H1 (cell line): ENCODE measurements at regions not wholly inside any gene's neighbourhood (a gene's known extent, or its start where the extent isn't known, plus 50 kb on each side); places are given as distances from the start of the nearest gene placed in this dataset.

Experiments
- CHD2 ChIP-seq: IDR thresholded peaks from 2 replicates; pipeline ENCODE4 v1.6.1; 2012; ENCODE audit warnings: low read length, improper control_type of control experiment
- EP300 ChIP-seq, 2 experiments: IDR thresholded peaks; 1 replicate in 1 of 2; 2 replicates in 1 of 2; pipeline ENCODE4 v1.6.1; 2011 to 2012; ENCODE audit warnings: low read depth in 2 of 2, low read length in 2 of 2, mild to moderate bottlenecking in 2 of 2, borderline replicate concordance in 1 of 2, inconsistent platforms in 1 of 2, moderate library complexity in 1 of 2
- MAFK ChIP-seq: IDR thresholded peaks from 2 replicates; pipeline ENCODE4 v1.6.1; 2012; ENCODE audit warnings: low read depth, mild to moderate bottlenecking, improper control_type of control experiment, low read length
- POLR2AphosphoS5 ChIP-seq: IDR thresholded peaks from 2 replicates; pipeline ENCODE4 v1.6.1; 2011; ENCODE audit warnings: low read depth, low read length
- SAP30 ChIP-seq: fragments of 300-600 bp; sonication (generic); IDR thresholded peaks from 2 replicates; pipeline ENCODE4 v1.7.1; 2012; ENCODE audit warnings: low read length, moderate library complexity, mild to moderate bottlenecking, inconsistent platforms; ENCODE audit not compliant: insufficient read depth, insufficient replicate concordance
- TEAD4 ChIP-seq: IDR thresholded peaks from 2 replicates; pipeline ENCODE4 v1.6.1; 2012; ENCODE audit warnings: low read depth, low read length, inconsistent platforms, mixed read lengths
- TF ChIP-seq, protein P1 (sequence below): fragments of 300-600 bp; sonication (generic); IDR thresholded peaks from 2 replicates; pipeline ENCODE4 v1.7.1; 2012; ENCODE audit warnings: low read length, moderate library complexity, mild to moderate bottlenecking, inconsistent platforms; ENCODE audit not compliant: insufficient replicate concordance
- TF ChIP-seq, protein P2 (sequence below), 3 experiments: IDR thresholded peaks; 1 replicate in 2 of 3; 2 replicates in 1 of 3; pipeline versions ENCODE4 v1.5.1 to v1.6.1; 2011; ENCODE audit warnings: low read length in 3 of 3, mild to moderate bottlenecking in 3 of 3, inconsistent platforms in 2 of 3, low read depth in 1 of 3, moderate library complexity in 1 of 3; ENCODE audit not compliant: insufficient read depth in 1 of 3; ENCODE audit errors: control extremely low read depth in 1 of 3

DNA sequence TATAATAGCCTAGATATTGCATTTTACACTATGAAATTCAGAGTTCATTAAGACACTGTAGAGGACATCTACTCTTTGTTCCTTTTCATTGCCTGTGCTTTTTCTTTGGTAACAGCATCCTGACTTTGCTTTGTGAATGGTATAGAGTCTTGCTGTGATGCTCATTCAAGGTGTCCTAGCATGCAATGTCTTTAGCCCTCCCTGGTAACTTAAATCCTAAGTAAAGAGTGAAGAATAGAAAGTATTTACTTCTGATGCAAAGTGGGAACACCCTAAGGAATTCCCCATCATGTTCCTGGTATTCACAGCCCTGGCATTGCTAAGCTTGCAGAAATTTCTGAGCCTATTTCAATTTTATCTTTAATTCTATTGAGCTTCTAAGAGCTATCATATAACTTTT is 400.1 kb downstream of the FAT4 start (continued):
- TF ChIP-seq, protein P1, sequence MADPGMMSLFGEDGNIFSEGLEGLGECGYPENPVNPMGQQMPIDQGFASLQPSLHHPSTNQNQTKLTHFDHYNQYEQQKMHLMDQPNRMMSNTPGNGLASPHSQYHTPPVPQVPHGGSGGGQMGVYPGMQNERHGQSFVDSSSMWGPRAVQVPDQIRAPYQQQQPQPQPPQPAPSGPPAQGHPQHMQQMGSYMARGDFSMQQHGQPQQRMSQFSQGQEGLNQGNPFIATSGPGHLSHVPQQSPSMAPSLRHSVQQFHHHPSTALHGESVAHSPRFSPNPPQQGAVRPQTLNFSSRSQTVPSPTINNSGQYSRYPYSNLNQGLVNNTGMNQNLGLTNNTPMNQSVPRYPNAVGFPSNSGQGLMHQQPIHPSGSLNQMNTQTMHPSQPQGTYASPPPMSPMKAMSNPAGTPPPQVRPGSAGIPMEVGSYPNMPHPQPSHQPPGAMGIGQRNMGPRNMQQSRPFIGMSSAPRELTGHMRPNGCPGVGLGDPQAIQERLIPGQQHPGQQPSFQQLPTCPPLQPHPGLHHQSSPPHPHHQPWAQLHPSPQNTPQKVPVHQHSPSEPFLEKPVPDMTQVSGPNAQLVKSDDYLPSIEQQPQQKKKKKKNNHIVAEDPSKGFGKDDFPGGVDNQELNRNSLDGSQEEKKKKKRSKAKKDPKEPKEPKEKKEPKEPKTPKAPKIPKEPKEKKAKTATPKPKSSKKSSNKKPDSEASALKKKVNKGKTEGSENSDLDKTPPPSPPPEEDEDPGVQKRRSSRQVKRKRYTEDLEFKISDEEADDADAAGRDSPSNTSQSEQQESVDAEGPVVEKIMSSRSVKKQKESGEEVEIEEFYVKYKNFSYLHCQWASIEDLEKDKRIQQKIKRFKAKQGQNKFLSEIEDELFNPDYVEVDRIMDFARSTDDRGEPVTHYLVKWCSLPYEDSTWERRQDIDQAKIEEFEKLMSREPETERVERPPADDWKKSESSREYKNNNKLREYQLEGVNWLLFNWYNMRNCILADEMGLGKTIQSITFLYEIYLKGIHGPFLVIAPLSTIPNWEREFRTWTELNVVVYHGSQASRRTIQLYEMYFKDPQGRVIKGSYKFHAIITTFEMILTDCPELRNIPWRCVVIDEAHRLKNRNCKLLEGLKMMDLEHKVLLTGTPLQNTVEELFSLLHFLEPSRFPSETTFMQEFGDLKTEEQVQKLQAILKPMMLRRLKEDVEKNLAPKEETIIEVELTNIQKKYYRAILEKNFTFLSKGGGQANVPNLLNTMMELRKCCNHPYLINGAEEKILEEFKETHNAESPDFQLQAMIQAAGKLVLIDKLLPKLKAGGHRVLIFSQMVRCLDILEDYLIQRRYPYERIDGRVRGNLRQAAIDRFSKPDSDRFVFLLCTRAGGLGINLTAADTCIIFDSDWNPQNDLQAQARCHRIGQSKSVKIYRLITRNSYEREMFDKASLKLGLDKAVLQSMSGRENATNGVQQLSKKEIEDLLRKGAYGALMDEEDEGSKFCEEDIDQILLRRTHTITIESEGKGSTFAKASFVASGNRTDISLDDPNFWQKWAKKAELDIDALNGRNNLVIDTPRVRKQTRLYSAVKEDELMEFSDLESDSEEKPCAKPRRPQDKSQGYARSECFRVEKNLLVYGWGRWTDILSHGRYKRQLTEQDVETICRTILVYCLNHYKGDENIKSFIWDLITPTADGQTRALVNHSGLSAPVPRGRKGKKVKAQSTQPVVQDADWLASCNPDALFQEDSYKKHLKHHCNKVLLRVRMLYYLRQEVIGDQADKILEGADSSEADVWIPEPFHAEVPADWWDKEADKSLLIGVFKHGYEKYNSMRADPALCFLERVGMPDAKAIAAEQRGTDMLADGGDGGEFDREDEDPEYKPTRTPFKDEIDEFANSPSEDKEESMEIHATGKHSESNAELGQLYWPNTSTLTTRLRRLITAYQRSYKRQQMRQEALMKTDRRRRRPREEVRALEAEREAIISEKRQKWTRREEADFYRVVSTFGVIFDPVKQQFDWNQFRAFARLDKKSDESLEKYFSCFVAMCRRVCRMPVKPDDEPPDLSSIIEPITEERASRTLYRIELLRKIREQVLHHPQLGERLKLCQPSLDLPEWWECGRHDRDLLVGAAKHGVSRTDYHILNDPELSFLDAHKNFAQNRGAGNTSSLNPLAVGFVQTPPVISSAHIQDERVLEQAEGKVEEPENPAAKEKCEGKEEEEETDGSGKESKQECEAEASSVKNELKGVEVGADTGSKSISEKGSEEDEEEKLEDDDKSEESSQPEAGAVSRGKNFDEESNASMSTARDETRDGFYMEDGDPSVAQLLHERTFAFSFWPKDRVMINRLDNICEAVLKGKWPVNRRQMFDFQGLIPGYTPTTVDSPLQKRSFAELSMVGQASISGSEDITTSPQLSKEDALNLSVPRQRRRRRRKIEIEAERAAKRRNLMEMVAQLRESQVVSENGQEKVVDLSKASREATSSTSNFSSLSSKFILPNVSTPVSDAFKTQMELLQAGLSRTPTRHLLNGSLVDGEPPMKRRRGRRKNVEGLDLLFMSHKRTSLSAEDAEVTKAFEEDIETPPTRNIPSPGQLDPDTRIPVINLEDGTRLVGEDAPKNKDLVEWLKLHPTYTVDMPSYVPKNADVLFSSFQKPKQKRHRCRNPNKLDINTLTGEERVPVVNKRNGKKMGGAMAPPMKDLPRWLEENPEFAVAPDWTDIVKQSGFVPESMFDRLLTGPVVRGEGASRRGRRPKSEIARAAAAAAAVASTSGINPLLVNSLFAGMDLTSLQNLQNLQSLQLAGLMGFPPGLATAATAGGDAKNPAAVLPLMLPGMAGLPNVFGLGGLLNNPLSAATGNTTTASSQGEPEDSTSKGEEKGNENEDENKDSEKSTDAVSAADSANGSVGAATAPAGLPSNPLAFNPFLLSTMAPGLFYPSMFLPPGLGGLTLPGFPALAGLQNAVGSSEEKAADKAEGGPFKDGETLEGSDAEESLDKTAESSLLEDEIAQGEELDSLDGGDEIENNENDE = peak; percentile 94
- TF ChIP-seq CHD2 (no peak), POLR2AphosphoS5 (no peak), EP300 (IDR thresholded peaks at IDR 0.05; ENCODE audit: borderline replicate concordance in 1 of 2, low read depth in 2 of 2, low read length in 2 of 2) (peak in 1 of 2 experiments; percentile 50; a peak in 1 of 3 replicates), MAFK (peak; percentile 64), TEAD4 (peak; percentile 74), SAP30 (no peak)
- TF ChIP-seq, protein P2, sequence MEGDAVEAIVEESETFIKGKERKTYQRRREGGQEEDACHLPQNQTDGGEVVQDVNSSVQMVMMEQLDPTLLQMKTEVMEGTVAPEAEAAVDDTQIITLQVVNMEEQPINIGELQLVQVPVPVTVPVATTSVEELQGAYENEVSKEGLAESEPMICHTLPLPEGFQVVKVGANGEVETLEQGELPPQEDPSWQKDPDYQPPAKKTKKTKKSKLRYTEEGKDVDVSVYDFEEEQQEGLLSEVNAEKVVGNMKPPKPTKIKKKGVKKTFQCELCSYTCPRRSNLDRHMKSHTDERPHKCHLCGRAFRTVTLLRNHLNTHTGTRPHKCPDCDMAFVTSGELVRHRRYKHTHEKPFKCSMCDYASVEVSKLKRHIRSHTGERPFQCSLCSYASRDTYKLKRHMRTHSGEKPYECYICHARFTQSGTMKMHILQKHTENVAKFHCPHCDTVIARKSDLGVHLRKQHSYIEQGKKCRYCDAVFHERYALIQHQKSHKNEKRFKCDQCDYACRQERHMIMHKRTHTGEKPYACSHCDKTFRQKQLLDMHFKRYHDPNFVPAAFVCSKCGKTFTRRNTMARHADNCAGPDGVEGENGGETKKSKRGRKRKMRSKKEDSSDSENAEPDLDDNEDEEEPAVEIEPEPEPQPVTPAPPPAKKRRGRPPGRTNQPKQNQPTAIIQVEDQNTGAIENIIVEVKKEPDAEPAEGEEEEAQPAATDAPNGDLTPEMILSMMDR (IDR thresholded peaks at IDR 0.05; ENCODE audit: control extremely low read depth in 1 of 3, insufficient read depth in 1 of 3, low read depth in 1 of 3, low read length in 3 of 3) = no peak
